ENCODE measurements at regions not wholly inside any gene's neighbourhood (a gene's known extent, or its start where the extent isn't known, plus 50 kb on each side); places are given as distances from the start of the nearest gene placed in this dataset.

GRCh38 chrX:107556967-107557366 is 71.3 kb upstream of the PRPS1 start:
- DNase-seq (ENCODE audit: extremely low read depth, low read depth), result no peak
- H3K4me3 ChIP-seq (replicated peaks; ENCODE audit: low read depth, low read length), result no peak overlapping the region
- no peak for TF ChIP-seq CTCF (IDR thresholded peaks at IDR 0.05; ENCODE audit: low read depth, low read length, missing control alignments)

GRCh38 chrX:107559506-107559905 is 68.8 kb upstream of the PRPS1 start:
- no peak overlapping the region for H3K4me3 ChIP-seq (replicated peaks; ENCODE audit: low read depth, low read length)
- DNase-seq (ENCODE audit: extremely low read depth, low read depth), result no peak
- no peak for TF ChIP-seq CTCF (IDR thresholded peaks at IDR 0.05; ENCODE audit: low read depth, low read length, missing control alignments)

- DNase-seq (ENCODE audit: extremely low read depth, low read depth), result no peak
- H3K4me3 ChIP-seq (replicated peaks; ENCODE audit: low read depth, low read length), result no peak overlapping the region
- no peak for TF ChIP-seq CTCF (IDR thresholded peaks at IDR 0.05; ENCODE audit: low read depth, low read length, missing control alignments)
These were observed 68.3 kb upstream of the PRPS1 start for GRCh38 chrX:107560041-107560440.

- no peak for DNase-seq (ENCODE audit: extremely low read depth, low read depth)
- H3K4me3 ChIP-seq (replicated peaks; ENCODE audit: low read depth, low read length), result no peak overlapping the region
- no peak for TF ChIP-seq CTCF (IDR thresholded peaks at IDR 0.05; ENCODE audit: low read depth, low read length, missing control alignments)
These were observed 67.3 kb upstream of the PRPS1 start for GRCh38 chrX:107560980-107561379.

GRCh38 chrX:107561468-107562215 is 66.7 kb upstream of the PRPS1 start:
- H3K4me3 ChIP-seq (replicated peaks; ENCODE audit: low read depth, low read length), result no peak overlapping the region
- no peak for TF ChIP-seq CTCF (IDR thresholded peaks at IDR 0.05; ENCODE audit: low read depth, low read length, missing control alignments)
- no peak for DNase-seq (ENCODE audit: extremely low read depth, low read depth)

- no peak overlapping the region for H3K4me3 ChIP-seq (replicated peaks; ENCODE audit: low read depth, low read length)
- TF ChIP-seq CTCF (IDR thresholded peaks at IDR 0.05; ENCODE audit: low read depth, low read length, missing control alignments), result no peak
- no peak for DNase-seq (ENCODE audit: extremely low read depth, low read depth)
These were observed 65.8 kb upstream of the PRPS1 start for GRCh38 chrX:107562482-107562881.

GRCh38 chrX:107563824-107564223 is 64.5 kb upstream of the PRPS1 start:
- TF ChIP-seq CTCF (IDR thresholded peaks at IDR 0.05; ENCODE audit: low read depth, low read length, missing control alignments), result no peak
- H3K4me3 ChIP-seq (replicated peaks; ENCODE audit: low read depth, low read length), result no peak overlapping the region
- no peak for DNase-seq (ENCODE audit: extremely low read depth, low read depth)

Measured in HFF-Myc (cell line).